ENCODE measurements at regions not wholly inside any gene's neighbourhood (a gene's known extent, or its start where the extent isn't known, plus 50 kb on each side); places are given as distances from the start of the nearest gene placed in this dataset.

DNA sequence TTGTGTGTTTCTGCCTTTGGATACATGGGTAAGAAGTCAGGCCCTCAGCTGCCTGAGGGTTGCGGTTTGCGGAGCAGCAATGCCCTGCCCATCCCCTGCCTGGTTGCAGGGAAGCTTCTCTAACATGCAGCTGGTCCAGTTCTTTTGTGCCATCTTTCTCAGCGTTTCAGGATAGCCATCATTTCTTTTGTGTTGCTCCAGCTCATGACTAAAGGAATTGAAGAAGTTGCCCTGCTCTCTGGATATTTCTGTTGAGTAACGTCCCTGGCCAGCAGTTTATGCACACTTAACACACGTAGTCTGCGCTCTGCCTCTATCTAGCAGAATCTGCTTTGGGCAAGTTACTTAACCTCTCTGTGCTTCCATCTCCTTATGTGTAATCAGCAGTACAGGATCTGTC is 62.1 kb downstream of the DOP1B start:
- Histone ChIP-seq H3K9me1 (ENCODE audit: control insufficient read depth, insufficient read depth, low read length) (no peaks in the 10 kb centered on the region), H2AFZ (ENCODE audit: low read depth, low read length) (no peak overlapping the region), H3K36me3 (ENCODE audit: control insufficient read depth, insufficient read depth, low read length) (no peaks in the 10 kb centered on the region), H3K4me2 (ENCODE audit: insufficient read depth, low read length) (no peak overlapping the region), H3K9ac (ENCODE audit: insufficient read depth in 1 of 2, low read depth in 2 of 2, low read length in 2 of 2) (no peak overlapping the region), H3K79me2 (ENCODE audit: control insufficient read depth, insufficient read depth, low read length) (no peaks in the 10 kb centered on the region), H3K27ac (ENCODE audit: extremely low read depth, low read depth, low read length) (no peak overlapping the region), H3K4me1 (replicated peaks in 1 of 2; ENCODE audit: control insufficient read depth in 2 of 2, insufficient read depth in 2 of 2, low read length in 2 of 2) (no peaks in the 10 kb centered on the region), H4K20me1 (replicated peaks; ENCODE audit: control insufficient read depth, insufficient read depth, low read length) (no peaks in the 10 kb centered on the region; the same call in 1 of the 2 replicates), H3K27me3 (ENCODE audit: control insufficient read depth in 2 of 2, insufficient read depth in 2 of 2, low read length in 2 of 2) (peaks cover 22 to 36% of the 10 kb centered on the region in 2 experiments; a peak in 4 of 5 replicates), H3K4me3 (no peak overlapping the region), H3K9me3 (replicated peaks; ENCODE audit: control insufficient read depth, insufficient read depth, low read depth, low read length) (no peaks in the 10 kb centered on the region)
- ATAC-seq (no peak), FAIRE-seq (no peak), DNase-seq (ENCODE audit: extremely low read depth in 1 of 4, low spot score in 3 of 4) (no peak)
- intact Hi-C loops (cut with micrococcal nuclease) = loop anchor here (1.0 kb wide), 1 partner anchor 29 kb away; no protein-coding TSS in a partner anchor
- POLR2A ChIA-PET = interaction anchor here (0.5 to 2.2 kb wide), 5 partner anchors 8 to 1078 kb away, joined by 3 to 6 read pairs (median 4); no protein-coding TSS in a partner anchor
- in situ Hi-C loops (cut with MboI) = no loop called here
- CTCF ChIA-PET (ENCODE audit: low intra/inter-chr PET ratio) = no interaction called here
- no peak for TF ChIP-seq ZNF436 (CRISPR knock-in tag; IDR thresholded peaks at IDR 0.05)
- TF ChIP-seq PPARD (CRISPR knock-in tag; IDR thresholded peaks at IDR 0.05) = no peak
- TF ChIP-seq PTRF (tag; IDR thresholded peaks at IDR 0.05) = no peak
- TF ChIP-seq, protein P1, sequence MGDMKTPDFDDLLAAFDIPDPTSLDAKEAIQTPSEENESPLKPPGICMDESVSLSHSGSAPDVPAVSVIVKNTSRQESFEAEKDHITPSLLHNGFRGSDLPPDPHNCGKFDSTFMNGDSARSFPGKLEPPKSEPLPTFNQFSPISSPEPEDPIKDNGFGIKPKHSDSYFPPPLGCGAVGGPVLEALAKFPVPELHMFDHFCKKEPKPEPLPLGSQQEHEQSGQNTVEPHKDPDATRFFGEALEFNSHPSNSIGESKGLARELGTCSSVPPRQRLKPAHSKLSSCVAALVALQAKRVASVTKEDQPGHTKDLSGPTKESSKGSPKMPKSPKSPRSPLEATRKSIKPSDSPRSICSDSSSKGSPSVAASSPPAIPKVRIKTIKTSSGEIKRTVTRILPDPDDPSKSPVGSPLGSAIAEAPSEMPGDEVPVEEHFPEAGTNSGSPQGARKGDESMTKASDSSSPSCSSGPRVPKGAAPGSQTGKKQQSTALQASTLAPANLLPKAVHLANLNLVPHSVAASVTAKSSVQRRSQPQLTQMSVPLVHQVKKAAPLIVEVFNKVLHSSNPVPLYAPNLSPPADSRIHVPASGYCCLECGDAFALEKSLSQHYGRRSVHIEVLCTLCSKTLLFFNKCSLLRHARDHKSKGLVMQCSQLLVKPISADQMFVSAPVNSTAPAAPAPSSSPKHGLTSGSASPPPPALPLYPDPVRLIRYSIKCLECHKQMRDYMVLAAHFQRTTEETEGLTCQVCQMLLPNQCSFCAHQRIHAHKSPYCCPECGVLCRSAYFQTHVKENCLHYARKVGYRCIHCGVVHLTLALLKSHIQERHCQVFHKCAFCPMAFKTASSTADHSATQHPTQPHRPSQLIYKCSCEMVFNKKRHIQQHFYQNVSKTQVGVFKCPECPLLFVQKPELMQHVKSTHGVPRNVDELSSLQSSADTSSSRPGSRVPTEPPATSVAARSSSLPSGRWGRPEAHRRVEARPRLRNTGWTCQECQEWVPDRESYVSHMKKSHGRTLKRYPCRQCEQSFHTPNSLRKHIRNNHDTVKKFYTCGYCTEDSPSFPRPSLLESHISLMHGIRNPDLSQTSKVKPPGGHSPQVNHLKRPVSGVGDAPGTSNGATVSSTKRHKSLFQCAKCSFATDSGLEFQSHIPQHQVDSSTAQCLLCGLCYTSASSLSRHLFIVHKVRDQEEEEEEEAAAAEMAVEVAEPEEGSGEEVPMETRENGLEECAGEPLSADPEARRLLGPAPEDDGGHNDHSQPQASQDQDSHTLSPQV (IDR thresholded peaks at IDR 0.05) = no peak
- TF ChIP-seq RFX5 (IDR thresholded peaks at IDR 0.05; ENCODE audit: low read depth, low read length) = no peak
- no peak for TF ChIP-seq ZNF184 (CRISPR knock-in tag; IDR thresholded peaks at IDR 0.05)
- TF ChIP-seq ZSCAN32 (CRISPR knock-in tag; IDR thresholded peaks at IDR 0.05) = no peak
- TF ChIP-seq, protein P2, sequence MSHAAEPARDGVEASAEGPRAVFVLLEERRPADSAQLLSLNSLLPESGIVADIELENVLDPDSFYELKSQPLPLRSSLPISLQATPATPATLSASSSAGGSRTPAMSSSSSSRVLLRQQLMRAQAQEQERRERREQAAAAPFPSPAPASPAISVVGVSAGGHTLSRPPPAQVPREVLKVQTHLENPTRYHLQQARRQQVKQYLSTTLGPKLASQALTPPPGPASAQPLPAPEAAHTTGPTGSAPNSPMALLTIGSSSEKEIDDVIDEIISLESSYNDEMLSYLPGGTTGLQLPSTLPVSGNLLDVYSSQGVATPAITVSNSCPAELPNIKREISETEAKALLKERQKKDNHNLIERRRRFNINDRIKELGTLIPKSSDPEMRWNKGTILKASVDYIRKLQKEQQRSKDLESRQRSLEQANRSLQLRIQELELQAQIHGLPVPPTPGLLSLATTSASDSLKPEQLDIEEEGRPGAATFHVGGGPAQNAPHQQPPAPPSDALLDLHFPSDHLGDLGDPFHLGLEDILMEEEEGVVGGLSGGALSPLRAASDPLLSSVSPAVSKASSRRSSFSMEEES (CRISPR knock-in tag; IDR thresholded peaks at IDR 0.05) = no peak
- TF ChIP-seq, protein P3, sequence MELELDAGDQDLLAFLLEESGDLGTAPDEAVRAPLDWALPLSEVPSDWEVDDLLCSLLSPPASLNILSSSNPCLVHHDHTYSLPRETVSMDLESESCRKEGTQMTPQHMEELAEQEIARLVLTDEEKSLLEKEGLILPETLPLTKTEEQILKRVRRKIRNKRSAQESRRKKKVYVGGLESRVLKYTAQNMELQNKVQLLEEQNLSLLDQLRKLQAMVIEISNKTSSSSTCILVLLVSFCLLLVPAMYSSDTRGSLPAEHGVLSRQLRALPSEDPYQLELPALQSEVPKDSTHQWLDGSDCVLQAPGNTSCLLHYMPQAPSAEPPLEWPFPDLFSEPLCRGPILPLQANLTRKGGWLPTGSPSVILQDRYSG (tag; conservative IDR thresholded peaks at IDR 0.05; ENCODE audit: low read depth) = no peak
- TF ChIP-seq NCOA1 (IDR thresholded peaks at IDR 0.05; ENCODE audit: low read depth) = no peak
- TF ChIP-seq WHSC1 (IDR thresholded peaks at IDR 0.05; ENCODE audit: low read length) = no peak
- TF ChIP-seq CBFA2T3 (IDR thresholded peaks at IDR 0.05) = no peak
- no peak for TF ChIP-seq MIER1 (IDR thresholded peaks at IDR 0.05; ENCODE audit: low read depth)
- no peak for TF ChIP-seq KAT7 (CRISPR knock-in tag; IDR thresholded peaks at IDR 0.05; ENCODE audit: borderline replicate concordance)
- TF ChIP-seq MCM3 (IDR thresholded peaks at IDR 0.05) = no peak
- no TSS peak for BruUV-seq (replicated peaks)
- 9% methylated on average over 6 of the region's 6 CpGs for WGBS (ENCODE audit: insufficient coverage, low coverage, missing lambda C conversion rate)

Measured in K562 (cell line).